IMR-90 (cell line): ENCODE measurements at regions not wholly inside any gene's neighbourhood (a gene's known extent, or its start where the extent isn't known, plus 50 kb on each side); places are given as distances from the start of the nearest gene placed in this dataset.

Experiments used
- ATAC-seq: fragments of 200-7000 bp; cut with Tn5 transposase; 2 replicates; pipeline ENCODE4 v1.9.1; 2020; ENCODE audit warnings: low read depth, mild to moderate bottlenecking, moderate library complexity
- BruUV-seq: library from RNA; stranded (reverse); fragments of 400-500 nt; replicated peaks from 2 replicates; lab custom pipeline; 2021; lab: Mats Ljungman, UMichigan
- CTCF ChIA-PET: fragments of 300-600 bp; formaldehyde crosslinking; extraction: SDS; loops from one replicate; lab custom pipeline; 2021; ENCODE audit warnings: antibody characterized with exemption; lab: Yijun Ruan, JAX
- POLR2A ChIA-PET: fragments of 300-600 bp; sonication (Branson Sonifier 250); formaldehyde crosslinking; loops from one replicate; lab custom pipeline; 2022; ENCODE audit warnings: antibody characterized with exemption; ENCODE audit not compliant: unreplicated experiment; lab: Charles Lee
- DNase-seq: peaks from one replicate; pipeline ENCODE4 v3.0.0; 2013
- H2AFZ ChIP-seq: replicated peaks from 2 replicates; pipeline ENCODE3; 2013; ENCODE audit warnings: low read length, mild to moderate bottlenecking; ENCODE audit not compliant: poor library complexity
- H2AK5ac ChIP-seq: 2 replicates; pipeline ENCODE4 v1.6.1; 2013; ENCODE audit warnings: low read depth, low read length, inconsistent platforms
- H2AK9ac ChIP-seq: replicated peaks from 2 replicates; pipeline ENCODE3; 2013; ENCODE audit warnings: mild to moderate bottlenecking, low read depth, low read length, moderate library complexity; ENCODE audit not compliant: poor library complexity
- H2BK120ac ChIP-seq: 2 replicates; pipeline ENCODE4 v1.6.1; 2013; ENCODE audit warnings: low read depth, low read length, inconsistent platforms
- H2BK15ac ChIP-seq: 3 replicates; pipeline ENCODE4 v1.6.1; 2013; ENCODE audit warnings: low read depth, low read length, inconsistent platforms
- H2BK20ac ChIP-seq: 2 replicates; pipeline ENCODE4 v1.6.1; 2013; ENCODE audit warnings: low read depth, mild to moderate bottlenecking, inconsistent platforms, low read length, moderate library complexity
- H2BK5ac ChIP-seq: 2 replicates; pipeline ENCODE4 v1.6.1; 2013; ENCODE audit warnings: mild to moderate bottlenecking, low read depth, low read length, inconsistent platforms; ENCODE audit not compliant: poor library complexity, severe bottlenecking
- H3K14ac ChIP-seq: replicated peaks from 2 replicates; pipeline ENCODE4 v1.6.1; 2013; ENCODE audit warnings: low read depth, low read length, inconsistent platforms
- H3K18ac ChIP-seq: 2 replicates; pipeline ENCODE4 v1.6.1; 2013; ENCODE audit warnings: low read depth, low read length, control low read depth
- H3K23ac ChIP-seq: 2 replicates; pipeline ENCODE4 v1.6.1; 2013; ENCODE audit warnings: low read depth, low read length, inconsistent platforms
- H3K27ac ChIP-seq: 2 replicates; pipeline ENCODE4 v1.5.1; 2013; ENCODE audit warnings: mild to moderate bottlenecking, control low read depth, low read length; ENCODE audit not compliant: insufficient read depth
- H3K27me3 ChIP-seq: 2 replicates; pipeline ENCODE4 v1.6.1; 2013; ENCODE audit warnings: low read length; ENCODE audit not compliant: control insufficient read depth, insufficient read depth
- H3K36me3 ChIP-seq: 2 replicates; pipeline ENCODE4 v1.6.1; 2013; ENCODE audit warnings: low read length, mixed read lengths; ENCODE audit not compliant: control insufficient read depth, insufficient read depth
- H3K4ac ChIP-seq: 2 replicates; pipeline ENCODE4 v1.6.1; 2013; ENCODE audit warnings: low read depth, low read length, inconsistent platforms
- H3K4me1 ChIP-seq: 2 replicates; pipeline ENCODE4 v1.6.1; 2013; ENCODE audit warnings: low read length, mixed read lengths; ENCODE audit not compliant: control insufficient read depth, insufficient read depth
- H3K4me2 ChIP-seq: 2 replicates; pipeline ENCODE4 v1.6.1; 2013; ENCODE audit warnings: low read depth, mild to moderate bottlenecking, control low read depth, low read length, moderate library complexity
- H3K4me3 ChIP-seq: 2 replicates; pipeline ENCODE4 v1.5.1; 2013; ENCODE audit warnings: low read depth, mild to moderate bottlenecking, control low read depth, low read length, moderate library complexity; ENCODE audit not compliant: insufficient read depth
- H3K56ac ChIP-seq: 2 replicates; pipeline ENCODE4 v1.6.1; 2013; ENCODE audit warnings: low read length, inconsistent platforms; ENCODE audit not compliant: insufficient read depth; ENCODE audit errors: extremely low read depth
- H3K79me1 ChIP-seq, 2 experiments: 2 replicates each; pipeline ENCODE4 v1.6.1; 2013; ENCODE audit warnings: low read length in 2 of 2, inconsistent platforms in 1 of 2, low read depth in 1 of 2
- H3K9ac ChIP-seq: 2 replicates; pipeline ENCODE4 v1.6.1; 2013; ENCODE audit warnings: low read depth, low read length, control low read depth
- H3K9me1 ChIP-seq: 2 replicates; pipeline ENCODE4 v1.6.1; 2013; ENCODE audit warnings: low read length, inconsistent platforms; ENCODE audit not compliant: insufficient read depth
- H3K9me3 ChIP-seq: 2 replicates; pipeline ENCODE4 v1.6.1; 2013; ENCODE audit warnings: low read length; ENCODE audit not compliant: control insufficient read depth, insufficient read depth
- H4K20me1 ChIP-seq: 2 replicates; pipeline ENCODE4 v1.6.1; 2013; ENCODE audit warnings: low read length, inconsistent platforms; ENCODE audit not compliant: insufficient read depth
- H4K5ac ChIP-seq: 2 replicates; pipeline ENCODE4 v1.6.1; 2013; ENCODE audit warnings: mild to moderate bottlenecking, low read depth, low read length, control low read depth
- H4K8ac ChIP-seq, 2 experiments: 2 replicates each; pipeline ENCODE4 v1.6.1; 2013; ENCODE audit warnings: low read depth in 2 of 2, low read length in 2 of 2, control low read depth in 1 of 2, inconsistent platforms in 1 of 2
- H4K91ac ChIP-seq: 2 replicates; pipeline ENCODE4 v1.6.1; 2013; ENCODE audit warnings: low read depth, low read length, inconsistent platforms; ENCODE audit not compliant: insufficient read depth
- BHLHE40 ChIP-seq: fragments of 150-350 bp; IDR thresholded peaks from 2 replicates; pipeline ENCODE4 v1.6.1; 2016; ENCODE audit warnings: mild to moderate bottlenecking, low read depth, low read length
- CEBPB ChIP-seq: IDR thresholded peaks from 2 replicates; pipeline ENCODE4 v1.6.1; 2012; ENCODE audit warnings: low read depth, low read length, improper control_type of control experiment
- CHD1 ChIP-seq: IDR thresholded peaks from 2 replicates; pipeline ENCODE4 v1.6.1; 2012; ENCODE audit warnings: low read depth, low read length, improper control_type of control experiment
- CTCF ChIP-seq: conservative IDR thresholded peaks from 2 replicates; pipeline ENCODE4 v1.5.1; 2012; ENCODE audit warnings: mild to moderate bottlenecking, low read depth, low read length, improper control_type of control experiment
- FOS ChIP-seq: fragments of 150-350 bp; IDR thresholded peaks from 2 replicates; pipeline ENCODE4 v1.6.1; 2016; ENCODE audit warnings: low read depth, low read length
- MAFK ChIP-seq: IDR thresholded peaks from 2 replicates; pipeline ENCODE4 v1.6.1; 2012; ENCODE audit warnings: low read depth, low read length, improper control_type of control experiment
- MAZ ChIP-seq: IDR thresholded peaks from 2 replicates; pipeline ENCODE4 v1.6.1; 2012; ENCODE audit warnings: low read depth, mild to moderate bottlenecking, low read length, improper control_type of control experiment, moderate library complexity, borderline replicate concordance
- MXI1 ChIP-seq: IDR thresholded peaks from 2 replicates; pipeline ENCODE4 v1.6.1; 2012; ENCODE audit warnings: low read depth, mild to moderate bottlenecking, low read length, moderate library complexity, borderline replicate concordance
- NFE2L2 ChIP-seq: fragments of 150-350 bp; IDR thresholded peaks from 2 replicates; pipeline ENCODE4 v1.6.1; 2016; ENCODE audit warnings: low read depth, mild to moderate bottlenecking, low read length
- POLR2A ChIP-seq: IDR thresholded peaks from 2 replicates; pipeline ENCODE4 v1.6.1; 2012; ENCODE audit warnings: mild to moderate bottlenecking, low read depth, low read length
- RAD21 ChIP-seq: IDR thresholded peaks from 2 replicates; pipeline ENCODE4 v1.6.1; 2012; ENCODE audit warnings: low read length, improper control_type of control experiment
- RCOR1 ChIP-seq: IDR thresholded peaks from 2 replicates; pipeline ENCODE4 v1.6.1; 2012; ENCODE audit warnings: mild to moderate bottlenecking, low read length, improper control_type of control experiment; ENCODE audit not compliant: insufficient replicate concordance
- SMC3 ChIP-seq: fragments of 150-350 bp; IDR thresholded peaks from 2 replicates; pipeline ENCODE4 v1.6.1; 2016; ENCODE audit warnings: low read depth, mild to moderate bottlenecking, antibody characterized with exemption, low read length, moderate library complexity
- whole genome bisulfite sequencing, 2 experiments: methylation state at CpG; one replicate each; pipeline versions ENCODE4 v1.1.5 to v1.1.7; 2013; ENCODE audit warnings: missing lambda C conversion rate in 2 of 2; ENCODE audit not compliant: insufficient read length in 1 of 2; ENCODE audit errors: extremely low coverage in 2 of 2; 5-methylcytosine and 5-hydroxymethylcytosine counted together
- dilution Hi-C: fragments of 300-500 bp; cut with HindIII; formaldehyde crosslinking; loops from one replicate; pipeline ENCODE4 v1.14.3; 2018; ENCODE audit warnings: low sequenced_read_pairs; ENCODE audit not compliant: unreplicated experiment
- in situ Hi-C: fragments of 300-500 bp; cut with MboI; formaldehyde crosslinking; loops from 3 replicates; pipeline ENCODE4 v1.14.3; 2019; ENCODE audit warnings: low sequenced_read_pairs, inconsistent platforms, mixed read lengths
- intact Hi-C: fragments of 100-400 bp; cut with micrococcal nuclease; formaldehyde crosslinking; loops from 2 replicates; pipeline ENCODE4 v1.10.0; 2022

- Histone ChIP-seq H2AK9ac (no peak overlapping the region), H2BK120ac (no peak overlapping the region), H4K91ac (no peak overlapping the region), H3K27ac (no peak overlapping the region), H3K4ac (no peak overlapping the region), H3K23ac (no peak overlapping the region), H3K27me3 (peaks cover 13% of the 10 kb centered on the region), H3K36me3 (no peaks in the 10 kb centered on the region), H2AFZ (no peak overlapping the region), H3K9me1 (no peaks in the 10 kb centered on the region), H3K4me2 (no peak overlapping the region), H3K4me1 (peaks cover 2% of the 10 kb centered on the region), H2AK5ac (no peak overlapping the region), H2BK20ac (no peak overlapping the region), H3K14ac (no peak overlapping the region), H2BK5ac (no peak overlapping the region), H3K4me3 (no peak overlapping the region), H3K79me1 (no peaks in the 10 kb centered on the region), H4K8ac (no peak overlapping the region), H4K20me1 (no peaks in the 10 kb centered on the region), H2BK15ac (no peak overlapping the region), H3K9me3 (no peaks in the 10 kb centered on the region), H3K18ac (no peak overlapping the region), H4K5ac (no peak overlapping the region), H3K9ac (no peak overlapping the region), H3K56ac (no peak overlapping the region)
- intact Hi-C loops = no loop called here
- 57% methylated on average over 1 of the region's 3 CpGs; no CpG with 5 or more reads in 1 of the 2 experiments for WGBS, 2 experiments
- dilution Hi-C loops = no loop called here
- in situ Hi-C loops = no loop called here
- TF ChIP-seq MAFK (no peak), CTCF (no peak), POLR2A (no peak), RCOR1 (no peak), RAD21 (no peak), MXI1 (no peak), CHD1 (no peak), SMC3 (no peak), NFE2L2 (no peak), BHLHE40 (no peak), MAZ (no peak), CEBPB (no peak), FOS (no peak)
- ATAC-seq (no peak), DNase-seq (no peak)
- ChIA-PET CTCF (interaction anchor here (0.6 kb wide), 1 partner anchor 27 kb away, joined by 3 read pairs; no protein-coding TSS in a partner anchor), POLR2A (no interaction called here)
- no TSS peak for BruUV-seq
Measured at GRCh38 chr10:62506371-62506770, 132.2 kb downstream of the ZNF365 start.
